Endothelial cell of umbilical vein (primary cell): ENCODE measurements at regions not wholly inside any gene's neighbourhood (a gene's known extent, or its start where the extent isn't known, plus 50 kb on each side); places are given as distances from the start of the nearest gene placed in this dataset.

Source experiments
- CTCF ChIP-seq, 2 donors: IDR thresholded peaks; 1 replicate in 1 of 2; 2 replicates in 1 of 2; pipeline ENCODE4 v1.5.1; 2011; ENCODE audit warnings: low read length in 2 of 2, mild to moderate bottlenecking in 2 of 2, moderate library complexity in 2 of 2, control low read depth in 1 of 2, inconsistent platforms in 1 of 2, low read depth in 1 of 2; ENCODE audit not compliant: insufficient read depth in 1 of 2; ENCODE audit errors: extremely low read depth in 1 of 2
- EZH2 ChIP-seq: IDR thresholded peaks from 2 replicates; pipeline ENCODE4 v1.6.1; 2012; ENCODE audit warnings: borderline replicate concordance, low read depth, mild to moderate bottlenecking, moderate library complexity, low read length, inconsistent platforms; ENCODE audit not compliant: severe bottlenecking
- FOS ChIP-seq: IDR thresholded peaks from 2 replicates; pipeline ENCODE4 v1.6.1; 2011; ENCODE audit warnings: mild to moderate bottlenecking, low read length, moderate library complexity, borderline replicate concordance; ENCODE audit not compliant: insufficient read depth
- GATA2 ChIP-seq: IDR thresholded peaks from 2 replicates; pipeline ENCODE4 v1.7.0; 2011; ENCODE audit warnings: low read depth, mild to moderate bottlenecking, moderate library complexity, mixed read lengths, low read length; ENCODE audit not compliant: insufficient read length, insufficient read depth
- JUN ChIP-seq: IDR thresholded peaks from 2 replicates; pipeline ENCODE4 v1.6.1; 2011; ENCODE audit warnings: borderline replicate concordance, low read depth; ENCODE audit not compliant: insufficient read length, insufficient read depth
- MAX ChIP-seq: IDR thresholded peaks from 2 replicates; pipeline ENCODE4 v1.6.1; 2011; ENCODE audit not compliant: insufficient read depth, insufficient read length
- MYC ChIP-seq: IDR thresholded peaks from one replicate; pipeline ENCODE4 v1.6.1; 2011; ENCODE audit warnings: mild to moderate bottlenecking, low read depth, low read length
- POLR2A ChIP-seq: IDR thresholded peaks from 2 replicates; pipeline ENCODE4 v1.6.1; 2012; ENCODE audit warnings: low read depth, mild to moderate bottlenecking, control low read depth, low read length
- POLR2AphosphoS5 ChIP-seq: IDR thresholded peaks from 2 replicates; pipeline ENCODE4 v1.6.1; 2012; ENCODE audit warnings: low read depth, mild to moderate bottlenecking, control low read depth, low read length, moderate library complexity; ENCODE audit not compliant: insufficient read depth

- TF ChIP-seq CTCF (IDR thresholded peaks at IDR 0.05; ENCODE audit: extremely low read depth in 1 of 2, insufficient read depth in 1 of 2, low read depth in 1 of 2, low read length in 2 of 2) (no peak), POLR2AphosphoS5 (no peak), POLR2A (no peak), MAX (no peak), FOS (no peak), JUN (no peak), EZH2 (no peak), MYC (no peak), GATA2 (no peak)
Observed at GRCh38 chr5:44189255-44189654, 200.0 kb downstream of the FGF10 start.
